NT2/D1 (cell line): ENCODE measurements at regions not wholly inside any gene's neighbourhood (a gene's known extent, or its start where the extent isn't known, plus 50 kb on each side); places are given as distances from the start of the nearest gene placed in this dataset.

Experiments used
- SUZ12 ChIP-seq: IDR thresholded peaks from 2 replicates; pipeline ENCODE4 v1.6.1; 2011; ENCODE audit not compliant: insufficient read length, insufficient read depth; ENCODE audit errors: extremely low read depth
- YY1 ChIP-seq: IDR thresholded peaks from 2 replicates; pipeline ENCODE4 v1.6.1; 2011; ENCODE audit not compliant: insufficient read length, insufficient read depth

- TF ChIP-seq YY1 = no peak
- no peak for TF ChIP-seq SUZ12
These were observed 111.7 kb upstream of the ATP5MC3 start for GRCh38 chr2:175293195-175293594.
